ENCODE measurements at regions not wholly inside any gene's neighbourhood (a gene's known extent, or its start where the extent isn't known, plus 50 kb on each side); places are given as distances from the start of the nearest gene placed in this dataset.

- Histone ChIP-seq H2AFZ (ENCODE audit: low read length) (no peak overlapping the region), H3K9me2 (replicated peaks; ENCODE audit: insufficient read depth, low read length) (no peaks in the 10 kb centered on the region), H3K36me3 (ENCODE audit: insufficient read depth, low read length) (no peaks in the 10 kb centered on the region), H3K27ac (ENCODE audit: low read length) (no peak overlapping the region), H3K4me1 (ENCODE audit: low read length) (peaks cover 3% of the 10 kb centered on the region; the same call in 1 of the 2 replicates), H3K27me3 (ENCODE audit: low read length) (no peaks in the 10 kb centered on the region), H3K4me2 (ENCODE audit: low read depth, low read length, poor library complexity, severe bottlenecking) (no peak overlapping the region), H3K9me3 (ENCODE audit: low read length) (no peaks in the 10 kb centered on the region), H3K9ac (ENCODE audit: low read length) (no peak overlapping the region), H3K79me2 (ENCODE audit: low read length) (peaks cover 2% of the 10 kb centered on the region; the same call in 1 of the 2 replicates), H3K4me3 (ENCODE audit: low read length) (no peak overlapping the region), H4K20me1 (ENCODE audit: insufficient read depth, low read depth, low read length) (peaks cover 7% of the 10 kb centered on the region; the same call in 1 of the 2 replicates)
- no peak for DNase-seq
Measured at GRCh38 chr7:86961686-86962085, 97.8 kb downstream of the ELAPOR2 start.

GRCh38 chr7:86958380-86958779, 101.1 kb downstream of the ELAPOR2 start:
- H2AFZ ChIP-seq (ENCODE audit: low read length): no peak overlapping the region
- DNase-seq: no peak
- no peak overlapping the region for H3K4me3 ChIP-seq (ENCODE audit: low read length)
- no peak overlapping the region for H3K27ac ChIP-seq (ENCODE audit: low read length)
- no peaks in the 10 kb centered on the region for H3K27me3 ChIP-seq (ENCODE audit: low read length)
- H3K4me1 ChIP-seq (ENCODE audit: low read length): peaks cover 12% of the 10 kb centered on the region
- H3K4me2 ChIP-seq (ENCODE audit: low read depth, low read length, poor library complexity, severe bottlenecking): no peak overlapping the region
- no peaks in the 10 kb centered on the region for H3K9me2 ChIP-seq (replicated peaks; ENCODE audit: insufficient read depth, low read length)
- no peaks in the 10 kb centered on the region for H4K20me1 ChIP-seq (ENCODE audit: insufficient read depth, low read depth, low read length)
- no peaks in the 10 kb centered on the region for H3K79me2 ChIP-seq (ENCODE audit: low read length)
- H3K9me3 ChIP-seq (ENCODE audit: low read length): no peaks in the 10 kb centered on the region
- no peaks in the 10 kb centered on the region for H3K36me3 ChIP-seq (ENCODE audit: insufficient read depth, low read length)
- H3K9ac ChIP-seq (ENCODE audit: low read length): no peak overlapping the region

GRCh38 chr7:86956567-86956966, 102.9 kb downstream of the ELAPOR2 start:
- Histone ChIP-seq H3K9me3 (ENCODE audit: low read length) (no peaks in the 10 kb centered on the region), H3K36me3 (ENCODE audit: insufficient read depth, low read length) (no peaks in the 10 kb centered on the region), H3K4me3 (ENCODE audit: low read length) (no peak overlapping the region), H2AFZ (ENCODE audit: low read length) (no peak overlapping the region), H3K4me2 (ENCODE audit: low read depth, low read length, poor library complexity, severe bottlenecking) (no peak overlapping the region), H3K79me2 (ENCODE audit: low read length) (no peaks in the 10 kb centered on the region), H3K4me1 (ENCODE audit: low read length) (peaks cover 14% of the 10 kb centered on the region), H3K9me2 (replicated peaks; ENCODE audit: insufficient read depth, low read length) (no peaks in the 10 kb centered on the region), H3K27me3 (ENCODE audit: low read length) (no peaks in the 10 kb centered on the region), H4K20me1 (ENCODE audit: insufficient read depth, low read depth, low read length) (no peaks in the 10 kb centered on the region), H3K9ac (ENCODE audit: low read length) (no peak overlapping the region), H3K27ac (ENCODE audit: low read length) (no peak overlapping the region)
- no peak for DNase-seq

GRCh38 chr7:86955895-86956503, 103.5 kb downstream of the ELAPOR2 start:
- no peaks in the 10 kb centered on the region for H3K27me3 ChIP-seq (ENCODE audit: low read length)
- peaks cover 16% of the 10 kb centered on the region for H3K4me1 ChIP-seq (ENCODE audit: low read length)
- no peak for DNase-seq
- no peaks in the 10 kb centered on the region for H3K36me3 ChIP-seq (ENCODE audit: insufficient read depth, low read length)
- H4K20me1 ChIP-seq (ENCODE audit: insufficient read depth, low read depth, low read length): no peaks in the 10 kb centered on the region
- H3K9me2 ChIP-seq (replicated peaks; ENCODE audit: insufficient read depth, low read length): no peaks in the 10 kb centered on the region
- no peaks in the 10 kb centered on the region for H3K79me2 ChIP-seq (ENCODE audit: low read length)
- no peak overlapping the region for H3K4me3 ChIP-seq (ENCODE audit: low read length)
- no peak overlapping the region for H2AFZ ChIP-seq (ENCODE audit: low read length)
- H3K9ac ChIP-seq (ENCODE audit: low read length): no peak overlapping the region
- no peak overlapping the region for H3K27ac ChIP-seq (ENCODE audit: low read length)
- no peak overlapping the region for H3K4me2 ChIP-seq (ENCODE audit: low read depth, low read length, poor library complexity, severe bottlenecking)
- H3K9me3 ChIP-seq (ENCODE audit: low read length): no peaks in the 10 kb centered on the region

GRCh38 chr7:86954971-86955370, 104.5 kb downstream of the ELAPOR2 start:
- H3K27me3 ChIP-seq (ENCODE audit: low read length): no peaks in the 10 kb centered on the region
- no peaks in the 10 kb centered on the region for H3K9me2 ChIP-seq (replicated peaks; ENCODE audit: insufficient read depth, low read length)
- no peak overlapping the region for H2AFZ ChIP-seq (ENCODE audit: low read length)
- H3K79me2 ChIP-seq (ENCODE audit: low read length): no peaks in the 10 kb centered on the region
- H3K4me1 ChIP-seq (ENCODE audit: low read length): peaks cover 26% of the 10 kb centered on the region
- DNase-seq: no peak
- H3K4me3 ChIP-seq (ENCODE audit: low read length): no peak overlapping the region
- no peaks in the 10 kb centered on the region for H3K9me3 ChIP-seq (ENCODE audit: low read length)
- no peak overlapping the region for H3K9ac ChIP-seq (ENCODE audit: low read length)
- no peak overlapping the region for H3K27ac ChIP-seq (ENCODE audit: low read length)
- no peaks in the 10 kb centered on the region for H3K36me3 ChIP-seq (ENCODE audit: insufficient read depth, low read length)
- H3K4me2 ChIP-seq (ENCODE audit: low read depth, low read length, poor library complexity, severe bottlenecking): no peak overlapping the region
- no peaks in the 10 kb centered on the region for H4K20me1 ChIP-seq (ENCODE audit: insufficient read depth, low read depth, low read length)

GRCh38 chr7:86953653-86954336, 105.7 kb downstream of the ELAPOR2 start:
- DNase-seq: no peak
- Histone ChIP-seq H3K79me2 (ENCODE audit: low read length) (no peaks in the 10 kb centered on the region), H3K9me2 (replicated peaks; ENCODE audit: insufficient read depth, low read length) (no peaks in the 10 kb centered on the region), H3K27me3 (ENCODE audit: low read length) (no peaks in the 10 kb centered on the region), H4K20me1 (ENCODE audit: insufficient read depth, low read depth, low read length) (no peaks in the 10 kb centered on the region), H3K27ac (ENCODE audit: low read length) (no peak overlapping the region), H3K36me3 (ENCODE audit: insufficient read depth, low read length) (no peaks in the 10 kb centered on the region), H3K4me3 (ENCODE audit: low read length) (no peak overlapping the region), H3K9me3 (ENCODE audit: low read length) (no peaks in the 10 kb centered on the region), H2AFZ (ENCODE audit: low read length) (no peak overlapping the region), H3K4me1 (ENCODE audit: low read length) (peaks cover 38% of the 10 kb centered on the region), H3K4me2 (ENCODE audit: low read depth, low read length, poor library complexity, severe bottlenecking) (no peak overlapping the region), H3K9ac (ENCODE audit: low read length) (no peak overlapping the region)

GRCh38 chr7:86953219-86953618, 106.2 kb downstream of the ELAPOR2 start:
- H4K20me1 ChIP-seq (ENCODE audit: insufficient read depth, low read depth, low read length): no peaks in the 10 kb centered on the region
- no peak overlapping the region for H3K4me2 ChIP-seq (ENCODE audit: low read depth, low read length, poor library complexity, severe bottlenecking)
- H3K9me2 ChIP-seq (replicated peaks; ENCODE audit: insufficient read depth, low read length): no peaks in the 10 kb centered on the region
- DNase-seq: no peak
- no peak overlapping the region for H2AFZ ChIP-seq (ENCODE audit: low read length)
- no peaks in the 10 kb centered on the region for H3K79me2 ChIP-seq (ENCODE audit: low read length)
- no peaks in the 10 kb centered on the region for H3K36me3 ChIP-seq (ENCODE audit: insufficient read depth, low read length)
- no peak overlapping the region for H3K4me3 ChIP-seq (ENCODE audit: low read length)
- no peaks in the 10 kb centered on the region for H3K27me3 ChIP-seq (ENCODE audit: low read length)
- H3K9ac ChIP-seq (ENCODE audit: low read length): no peak overlapping the region
- peaks cover 43% of the 10 kb centered on the region for H3K4me1 ChIP-seq (ENCODE audit: low read length)
- H3K9me3 ChIP-seq (ENCODE audit: low read length): no peaks in the 10 kb centered on the region
- H3K27ac ChIP-seq (ENCODE audit: low read length): no peak overlapping the region

- Histone ChIP-seq H3K27me3 (ENCODE audit: low read length) (no peaks in the 10 kb centered on the region), H3K79me2 (ENCODE audit: low read length) (0 out of 2 replicates have a peak, but pooled peaks cover 2% of the 10 kb centered on the region), H3K36me3 (ENCODE audit: insufficient read depth, low read length) (no peaks in the 10 kb centered on the region), H3K27ac (ENCODE audit: low read length) (no peak overlapping the region), H4K20me1 (ENCODE audit: insufficient read depth, low read depth, low read length) (no peaks in the 10 kb centered on the region), H3K4me2 (ENCODE audit: low read depth, low read length, poor library complexity, severe bottlenecking) (no peak overlapping the region), H3K9me2 (replicated peaks; ENCODE audit: insufficient read depth, low read length) (no peaks in the 10 kb centered on the region), H3K4me1 (ENCODE audit: low read length) (peaks cover 57% of the 10 kb centered on the region), H3K4me3 (ENCODE audit: low read length) (no peak overlapping the region), H3K9me3 (ENCODE audit: low read length) (no peaks in the 10 kb centered on the region), H3K9ac (ENCODE audit: low read length) (no peak overlapping the region), H2AFZ (ENCODE audit: low read length) (no peak overlapping the region)
- no peak for DNase-seq
Measured at GRCh38 chr7:86951895-86952294, 107.6 kb downstream of the ELAPOR2 start.
